Embryonic facial prominence (tissue), 1 donor: ENCODE measurements at regions not wholly inside any gene's neighbourhood (a gene's known extent, or its start where the extent isn't known, plus 50 kb on each side); places are given as distances from the start of the nearest gene placed in this dataset.
"Not testable (repeated sequence)": the region's sequence is repeated elsewhere in the genome, so short reads cannot be mapped to it uniquely, and the experiment has no call there.

Experiments used
- DNase-seq: peaks from one replicate; pipeline ENCODE4 v3.0.0-alpha.2; 2016; ENCODE audit errors: extremely low spot score

- DNase-seq: no peak
Measured at GRCh38 chr9:26163931-26164330, 485.7 kb upstream of the TUSC1 start.

- DNase-seq: no peak
Measured at GRCh38 chr9:26159575-26160392, 481.5 kb upstream of the TUSC1 start.

- no peak for DNase-seq
Measured at GRCh38 chr9:26158631-26159150, 480.4 kb upstream of the TUSC1 start.

- no peak for DNase-seq
Measured at GRCh38 chr9:26157411-26157810, 479.2 kb upstream of the TUSC1 start.

- DNase-seq: no peak
Measured at GRCh38 chr9:26152350-26152749, 474.1 kb upstream of the TUSC1 start.

- DNase-seq: no peak
Measured at GRCh38 chr9:26148128-26148527, 469.9 kb upstream of the TUSC1 start.

GRCh38 chr9:26145938-26146337, 467.7 kb upstream of the TUSC1 start:
- DNase-seq: no peak

- no peak for DNase-seq
Measured at GRCh38 chr9:26142631-26143030, 464.4 kb upstream of the TUSC1 start.

GRCh38 chr9:26142201-26142600, 464.0 kb upstream of the TUSC1 start:
- DNase-seq: no peak

- no peak for DNase-seq
Measured at GRCh38 chr9:26133537-26133936, 455.3 kb upstream of the TUSC1 start.

GRCh38 chr9:26132746-26133312, 454.6 kb upstream of the TUSC1 start:
- no peak for DNase-seq

GRCh38 chr9:26131886-26132285, 453.6 kb upstream of the TUSC1 start:
- DNase-seq: no peak

- no peak for DNase-seq
Measured at GRCh38 chr9:26129217-26129616, 451.0 kb upstream of the TUSC1 start.

- no peak for DNase-seq
Measured at GRCh38 chr9:26125693-26126092, 447.4 kb upstream of the TUSC1 start.

- DNase-seq: not testable (repeated sequence)
Measured at GRCh38 chr9:26116085-26116484, 437.8 kb upstream of the TUSC1 start.

GRCh38 chr9:26112724-26113123, 434.5 kb upstream of the TUSC1 start:
- no peak for DNase-seq

GRCh38 chr9:26086396-26086795, 408.2 kb upstream of the TUSC1 start:
- no peak for DNase-seq

- no peak for DNase-seq
Measured at GRCh38 chr9:26081847-26082246, 403.6 kb upstream of the TUSC1 start.

- DNase-seq: no peak
Measured at GRCh38 chr9:26078706-26079105, 400.5 kb upstream of the TUSC1 start.

GRCh38 chr9:26077860-26078259, 399.6 kb upstream of the TUSC1 start:
- no peak for DNase-seq

GRCh38 chr9:26067608-26068007, 389.4 kb upstream of the TUSC1 start:
- no peak for DNase-seq

- no peak for DNase-seq
Measured at GRCh38 chr9:26066237-26066636, 388.0 kb upstream of the TUSC1 start.

- no peak for DNase-seq
Measured at GRCh38 chr9:26061948-26062575, 383.8 kb upstream of the TUSC1 start.
